ENCODE measurements at regions not wholly inside any gene's neighbourhood (a gene's known extent, or its start where the extent isn't known, plus 50 kb on each side); places are given as distances from the start of the nearest gene placed in this dataset.

- TF ChIP-seq CTCF (IDR thresholded peaks at IDR 0.05) (no peak), POLR2A (IDR thresholded peaks at IDR 0.05) (no peak)
Observed at GRCh38 chr19:28341810-28342350, 871.1 kb downstream of the UQCRFS1 start.
